Adrenal gland (tissue), 9 donors: ENCODE measurements at regions not wholly inside any gene's neighbourhood (a gene's known extent, or its start where the extent isn't known, plus 50 kb on each side); places are given as distances from the start of the nearest gene placed in this dataset.

ENCODE experiments used
- DNase-seq, 7 donors: peaks; one replicate each; pipeline ENCODE4 v3.0.0-alpha.2; 2019 to 2020
- H3K27ac ChIP-seq, 5 donors: fragments of 200-600 bp; sonication (generic) in 4 of 5; 1 replicate in 3 of 5; 2 replicates in 2 of 5; pipeline versions ENCODE4 v1.5.1 to v1.8.0; 2016 to 2020; ENCODE audit warnings: mild to moderate bottlenecking in 1 of 5
- H3K27me3 ChIP-seq: fragments of 200-600 bp; 2 replicates; pipeline ENCODE4 v1.8.0; 2021
- H3K36me3 ChIP-seq, 2 donors: fragments of 200-600 bp; replicated peaks in 1 of 2; 1 replicate in 1 of 2; 2 replicates in 1 of 2; pipeline versions ENCODE4 v1.5.1 to v1.8.0; 2018 to 2022
- H3K4me1 ChIP-seq, 2 donors: fragments of 200-600 bp; replicated peaks in 1 of 2; 1 replicate in 1 of 2; 2 replicates in 1 of 2; pipeline versions ENCODE4 v1.5.1 to v1.8.0; 2018 to 2021
- H3K4me3 ChIP-seq, 4 donors: fragments of 200-600 bp; sonication (generic) in 3 of 4; one replicate each; pipeline ENCODE4 v1.5.1; 2016 to 2018
- H3K9me3 ChIP-seq, 3 donors: fragments of 200-600 bp; sonication (generic) in 1 of 3; replicated peaks in 1 of 3; 1 replicate in 2 of 3; 2 replicates in 1 of 3; pipeline versions ENCODE4 v1.5.1 to v1.8.0; 2016 to 2021
- CTCF ChIP-seq, 6 experiments: fragments of 450-650 bp in 4 of 6; fragments of 200-600 bp in 2 of 6; sonication (generic) in 1 of 6; IDR thresholded peaks; 1 replicate in 5 of 6; 2 replicates in 1 of 6; pipeline versions ENCODE4 v1.5.1 to v1.8.0; 2016 to 2021; ENCODE audit warnings: antibody characterized with exemption in 6 of 6, mild to moderate bottlenecking in 2 of 6, moderate library complexity in 1 of 6
- POLR2A ChIP-seq, 2 donors: fragments of 450-650 bp; IDR thresholded peaks; one replicate each; pipeline ENCODE4 v1.6.1; 2017; ENCODE audit warnings: antibody characterized with exemption in 2 of 2, mild to moderate bottlenecking in 2 of 2, moderate library complexity in 1 of 2
- WGBS, 4 donors: extraction: QIAGEN DNeasy Blood & Tissue Kit in 2 of 4; methylation state at CpG; one replicate each; pipeline versions ENCODE4 v1.1.5 to v1.1.7; 2013 to 2017; 5-methylcytosine and 5-hydroxymethylcytosine counted together
- intact Hi-C, 2 donors: fragments of 100-400 bp; cut with DNase I; formaldehyde crosslinking; loops; one replicate each; pipeline versions ENCODE4 v1.14.1 to v1.15.0; 2022 to 2023
- donor health status: healthy with polysubstance abuse.
- donor health status: Bipolar disorder and iron deficiency.
- donor health status: DM: yes; HTN: yes; CAD: no.
- donor health status: DM: no; HTN: no; CAD: no.
- donor health status: DM: no; HTN: no; CAD: no.

GRCh38 chr1:93013145-93014065, 52.1 kb upstream of the DIPK1A start:
- H3K4me3 ChIP-seq, result no peak overlapping the region
- H3K27ac ChIP-seq, result no peak overlapping the region
- TF ChIP-seq POLR2A (IDR thresholded peaks at IDR 0.05) (no peak), CTCF (IDR thresholded peaks at IDR 0.05) (no peak)
- intact Hi-C loops, result no loop called here
- H3K36me3 ChIP-seq, result no peaks in the 10 kb centered on the region
- 79 to 86% (median 82%) methylated on average over 4 of the region's 4 CpGs for WGBS, 4 donors
- H3K4me1 ChIP-seq, result no peaks in the 10 kb centered on the region
- H3K9me3 ChIP-seq, result no peaks in the 10 kb centered on the region
- DNase-seq, result no peak
- H3K27me3 ChIP-seq, result no peaks in the 10 kb centered on the region

DNA sequence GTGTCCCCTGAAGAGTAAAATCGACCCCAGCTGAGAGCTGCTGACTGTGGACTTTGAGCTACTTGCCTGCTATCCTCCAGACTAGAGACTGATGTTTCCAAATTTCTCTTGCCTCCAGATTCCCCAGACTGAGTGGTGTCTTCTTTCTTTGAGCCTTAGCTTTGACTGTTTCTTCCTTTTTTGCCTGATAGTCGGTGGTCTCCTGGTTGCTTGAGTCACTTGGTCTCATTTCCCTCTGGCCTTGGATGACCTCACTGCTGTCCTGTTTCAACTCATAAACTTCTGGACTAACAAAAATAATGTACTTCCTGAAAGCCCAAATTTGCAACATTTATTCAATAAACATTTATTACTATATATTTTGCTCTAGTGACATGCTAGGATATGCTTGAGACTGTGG, 52.9 kb upstream of the DIPK1A start:
- H3K9me3 ChIP-seq, result no peaks in the 10 kb centered on the region
- WGBS, 4 donors, result 39 to 57% (median 49%) methylated on average over 2 of the region's 2 CpGs
- no peaks in the 10 kb centered on the region for H3K27me3 ChIP-seq
- no peak overlapping the region for H3K4me3 ChIP-seq
- no peak for DNase-seq
- no peaks in the 10 kb centered on the region for H3K4me1 ChIP-seq
- intact Hi-C loops, result no loop called here
- TF ChIP-seq POLR2A (IDR thresholded peaks at IDR 0.05) (no peak), CTCF (IDR thresholded peaks at IDR 0.05) (no peak)
- H3K36me3 ChIP-seq, result no peaks in the 10 kb centered on the region
- no peak overlapping the region for H3K27ac ChIP-seq

GRCh38 chr1:93015590-93015989, 54.3 kb upstream of the DIPK1A start:
- no peak overlapping the region for H3K27ac ChIP-seq
- DNase-seq, result no peak
- intact Hi-C loops, result no loop called here
- no peaks in the 10 kb centered on the region for H3K4me1 ChIP-seq
- no peaks in the 10 kb centered on the region for H3K27me3 ChIP-seq
- TF ChIP-seq POLR2A (IDR thresholded peaks at IDR 0.05) (no peak), CTCF (IDR thresholded peaks at IDR 0.05) (no peak)
- H3K36me3 ChIP-seq, result no peaks in the 10 kb centered on the region
- no peaks in the 10 kb centered on the region for H3K9me3 ChIP-seq
- H3K4me3 ChIP-seq, result no peak overlapping the region
- 52 to 58% (median 57%) methylated on average over 2 of the region's 2 CpGs for WGBS, 4 donors

DNA sequence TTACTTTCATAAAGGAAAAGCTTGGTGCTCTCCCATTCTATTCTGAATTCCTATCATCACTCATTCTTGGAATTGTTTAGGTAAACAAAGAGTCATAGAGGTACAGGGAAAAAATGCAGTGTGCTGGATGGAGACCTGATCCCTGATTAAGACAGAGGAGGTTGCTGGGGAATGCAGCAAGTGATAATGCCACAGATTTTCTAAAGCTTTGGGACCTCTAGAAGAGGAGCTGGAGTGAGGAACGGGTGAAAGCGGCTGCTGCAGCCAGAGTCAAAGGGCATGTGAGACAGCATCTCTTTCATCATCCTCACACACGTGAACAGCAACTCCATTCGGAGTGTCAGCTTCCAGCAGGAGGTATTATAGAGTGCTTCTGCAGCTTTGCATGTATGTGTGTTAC, 54.9 kb upstream of the DIPK1A start:
- no peak for TF ChIP-seq CTCF (IDR thresholded peaks at IDR 0.05)
- no peak for TF ChIP-seq POLR2A (IDR thresholded peaks at IDR 0.05)
- no peaks in the 10 kb centered on the region for H3K9me3 ChIP-seq
- H3K36me3 ChIP-seq, result no peaks in the 10 kb centered on the region
- intact Hi-C loops, result no loop called here
- no peaks in the 10 kb centered on the region for H3K27me3 ChIP-seq
- H3K27ac ChIP-seq, result no peak overlapping the region
- H3K4me1 ChIP-seq, result no peaks in the 10 kb centered on the region
- DNase-seq, result no peak
- WGBS, 4 donors, result 43 to 65% (median 62%) methylated on average over 4 of the region's 4 CpGs
- no peak overlapping the region for H3K4me3 ChIP-seq
